GM12878 (cell line): ENCODE measurements at regions not wholly inside any gene's neighbourhood (a gene's known extent, or its start where the extent isn't known, plus 50 kb on each side); places are given as distances from the start of the nearest gene placed in this dataset.

Experiments used
- ATAC-seq: fragments of 200-7000 bp; cut with Tn5 transposase; 3 replicates; pipeline ENCODE4 v1.9.1; 2020; ENCODE audit warnings: mild to moderate bottlenecking, moderate library complexity
- BruUV-seq: library from RNA; stranded (reverse); fragments of 400-500 nt; replicated peaks from 2 replicates; lab custom pipeline; 2021; lab: Mats Ljungman, UMichigan
- CTCF ChIA-PET: fragments of 300-600 bp; sonication (Branson Sonifier 250); formaldehyde crosslinking; extraction: SDS; loops from one replicate; lab custom pipeline; 2021; ENCODE audit warnings: inconsistent platforms; lab: Yijun Ruan, JAX
- POLR2A ChIA-PET: fragments of 350-600 bp; formaldehyde crosslinking; extraction: SDS; loops from one replicate; lab custom pipeline; 2021; ENCODE audit warnings: inconsistent platforms; lab: Charles Lee
- RAD21 ChIA-PET: fragments of 300-600 bp; sonication (Branson Sonifier 250); formaldehyde crosslinking; loops from one replicate; lab custom pipeline; 2023; ENCODE audit warnings: antibody characterized with exemption; ENCODE audit not compliant: unreplicated experiment; lab: Charles Lee
- SMC1A ChIA-PET: fragments of 300-600 bp; sonication (Branson Sonifier 250); formaldehyde crosslinking; loops from one replicate; lab custom pipeline; 2023; ENCODE audit not compliant: unreplicated experiment, uncharacterized antibody; lab: Charles Lee
- DNase-seq: peaks from one replicate; pipeline ENCODE4 v3.0.0-alpha.2; 2011; ENCODE audit warnings: low read depth, low spot score
- FAIRE-seq: peaks from 3 replicates; lab custom pipeline; 2011; peaks lifted over from hg19 to GRCh38; lab: Jason Lieb, UNC
- H2AFZ ChIP-seq: 2 replicates; pipeline ENCODE4 v1.6.0; 2011; ENCODE audit warnings: low read depth, low read length, control low read depth; ENCODE audit not compliant: control insufficient read depth
- H3K27ac ChIP-seq: 2 replicates; pipeline ENCODE4 v1.5.1; 2011; ENCODE audit warnings: control low read depth; ENCODE audit not compliant: control insufficient read depth, insufficient read depth
- H3K27me3 ChIP-seq, 2 experiments: replicated peaks in 1 of 2; 2 replicates each; pipeline versions ENCODE4 v1.6.0 to v1.6.1; 2011; ENCODE audit warnings: low read length in 1 of 2; ENCODE audit not compliant: control insufficient read depth in 2 of 2, insufficient read depth in 2 of 2
- H3K36me3 ChIP-seq, 2 experiments: 2 replicates each; pipeline ENCODE4 v1.5.1; 2011; ENCODE audit warnings: low read length in 1 of 2; ENCODE audit not compliant: control insufficient read depth in 2 of 2, insufficient read depth in 2 of 2
- H3K4me1 ChIP-seq: 2 replicates; pipeline ENCODE4 v1.6.1; 2011; ENCODE audit warnings: mild to moderate bottlenecking, low read length, moderate library complexity, mixed read lengths; ENCODE audit not compliant: control insufficient read depth, insufficient read depth
- H3K4me2 ChIP-seq: 2 replicates; pipeline ENCODE4 v1.6.0; 2011; ENCODE audit warnings: control low read depth; ENCODE audit not compliant: control insufficient read depth, insufficient read depth
- H3K4me3 ChIP-seq: fragments of 200-600 bp; sonication (generic); 2 replicates; pipeline ENCODE4 v1.5.1; 2016
- H3K79me2 ChIP-seq: 2 replicates; pipeline ENCODE4 v1.6.0; 2011; ENCODE audit warnings: low read length; ENCODE audit not compliant: control insufficient read depth, insufficient read depth
- H3K9ac ChIP-seq: 2 replicates; pipeline ENCODE4 v1.8.0; 2011; ENCODE audit warnings: low read length, control low read depth, mixed read lengths; ENCODE audit not compliant: control insufficient read depth, insufficient read depth
- H3K9me3 ChIP-seq: replicated peaks from 3 replicates; pipeline ENCODE4 v1.5.1; 2011; ENCODE audit warnings: mild to moderate bottlenecking, low read length; ENCODE audit not compliant: control insufficient read depth, insufficient read depth
- H4K20me1 ChIP-seq: 2 replicates; pipeline ENCODE4 v1.6.0; 2011; ENCODE audit not compliant: control insufficient read depth, insufficient read depth
- FOXM1 ChIP-seq: IDR thresholded peaks from 2 replicates; pipeline ENCODE4 v1.6.1; 2012; ENCODE audit warnings: low read depth, mild to moderate bottlenecking, inconsistent platforms, low read length, moderate library complexity
- GABPA ChIP-seq: IDR thresholded peaks from 2 replicates; pipeline ENCODE4 v1.6.1; 2014; ENCODE audit warnings: antibody characterized with exemption, low read depth, mild to moderate bottlenecking, inconsistent platforms
- KAT2A ChIP-seq: conservative IDR thresholded peaks from 2 replicates; pipeline ENCODE4 v1.6.1; 2011; ENCODE audit warnings: low read depth, low read length; ENCODE audit not compliant: control insufficient read depth
- KLF5 ChIP-seq: fragments of 450-650 bp; IDR thresholded peaks from 2 replicates; pipeline ENCODE4 v1.6.1; 2014; ENCODE audit warnings: mild to moderate bottlenecking; ENCODE audit not compliant: partially characterized antibody
- PAX8 ChIP-seq: fragments of 450-650 bp; IDR thresholded peaks from 2 replicates; pipeline ENCODE4 v1.6.1; 2017; ENCODE audit warnings: mild to moderate bottlenecking, moderate library complexity
- RCOR1 ChIP-seq: conservative IDR thresholded peaks from 2 replicates; pipeline ENCODE4 v1.6.1; 2012; ENCODE audit warnings: low read depth, low read length, improper control_type of control experiment
- SIN3A ChIP-seq: IDR thresholded peaks from 2 replicates; pipeline ENCODE4 v1.6.1; 2012; ENCODE audit warnings: low read depth, low read length, improper control_type of control experiment
- TAF1 ChIP-seq: IDR thresholded peaks from 2 replicates; pipeline ENCODE4 v1.6.1; 2011; ENCODE audit warnings: mild to moderate bottlenecking, low read depth, low read length, borderline replicate concordance
- TCF7 ChIP-seq: IDR thresholded peaks from 2 replicates; pipeline ENCODE4 v1.6.1; 2014; ENCODE audit warnings: antibody characterized with exemption, borderline replicate concordance
- WGBS: methylation state at CpG from one replicate; pipeline ENCODE4 v1.1.6; 2016; ENCODE audit warnings: low lambda C conversion rate; ENCODE audit not compliant: insufficient replicate concordance, insufficient coverage; ENCODE audit errors: missing lambda C conversion rate; 5-methylcytosine and 5-hydroxymethylcytosine counted together
- in situ Hi-C: fragments of 300-500 bp; cut with MboI; formaldehyde crosslinking; loops from 9 replicates; pipeline ENCODE4 v1.14.3; 2018; ENCODE audit warnings: mixed read lengths
- intact Hi-C: fragments of 100-400 bp; cut with micrococcal nuclease; formaldehyde crosslinking; loops from one replicate; pipeline ENCODE4 v1.14.2; 2022; ENCODE audit not compliant: unreplicated experiment

GRCh38 chr9:105864248-105864898 lies 170.0 kb downstream of the TMEM38B start (continued):
- no peak for TF ChIP-seq FOXM1
- no peak for TF ChIP-seq TCF7
- TF ChIP-seq TAF1: no peak
- no peak for TF ChIP-seq KAT2A

- H3K9ac ChIP-seq: no peak overlapping the region
- no peaks in the 10 kb centered on the region for H3K9me3 ChIP-seq
- RAD21 ChIA-PET: no interaction called here
- FAIRE-seq (no peak), ATAC-seq (no peak), DNase-seq (no peak)
- no peak overlapping the region for H2AFZ ChIP-seq
- no peaks in the 10 kb centered on the region for H3K27me3 ChIP-seq
- no peaks in the 10 kb centered on the region for H3K4me1 ChIP-seq
- H4K20me1 ChIP-seq: no peaks in the 10 kb centered on the region
- TF ChIP-seq SIN3A: no peak
- TF ChIP-seq KLF5: no peak
- no peak for TF ChIP-seq RCOR1
- TF ChIP-seq GABPA: no peak
- TF ChIP-seq PAX8: no peak
- H3K4me3 ChIP-seq: no peak overlapping the region
- 43% methylated on average over 4 of the region's 4 CpGs for WGBS
- in situ Hi-C loops (no loop called here), intact Hi-C loops (no loop called here)
- no peak overlapping the region for H3K4me2 ChIP-seq
- SMC1A ChIA-PET: interaction anchor here (1.2 kb wide), 1 partner anchor 23 kb away, joined by 3 read pairs; no protein-coding TSS in a partner anchor
- no TSS peak for BruUV-seq
- no peaks in the 10 kb centered on the region for H3K36me3 ChIP-seq
- CTCF ChIA-PET: interaction anchor here (1.0 to 2.0 kb wide), 3 partner anchors 10 to 23 kb away, joined by 3 to 10 read pairs (median 3); no protein-coding TSS in a partner anchor
- POLR2A ChIA-PET: no interaction called here
- no peak overlapping the region for H3K27ac ChIP-seq
- no peaks in the 10 kb centered on the region for H3K79me2 ChIP-seq
Measured at GRCh38 chr9:105865285-105865684, 170.9 kb downstream of the TMEM38B start.
